ENCODE measurements at regions not wholly inside any gene's neighbourhood (a gene's known extent, or its start where the extent isn't known, plus 50 kb on each side); places are given as distances from the start of the nearest gene placed in this dataset.

DNA sequence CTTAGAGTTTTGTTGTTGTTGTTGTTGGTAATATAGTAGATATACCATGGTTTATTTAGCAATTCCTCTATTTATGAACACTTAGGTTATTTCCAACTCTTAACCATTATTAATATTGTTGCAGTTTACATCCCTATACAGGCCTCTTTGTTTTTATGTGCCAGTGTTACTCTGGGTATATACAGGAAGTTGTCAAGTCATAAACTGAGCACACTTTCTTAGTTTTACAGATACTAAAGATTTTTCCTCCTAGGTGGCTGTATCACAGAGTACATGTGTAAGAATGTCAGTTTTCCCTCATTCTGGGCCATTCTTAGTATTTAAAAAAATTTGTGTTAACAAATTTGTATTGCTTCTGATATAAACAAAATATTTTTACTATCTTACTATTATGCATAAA is 128.4 kb downstream of the ARL4A start (continued):
- TF ChIP-seq, protein P1, sequence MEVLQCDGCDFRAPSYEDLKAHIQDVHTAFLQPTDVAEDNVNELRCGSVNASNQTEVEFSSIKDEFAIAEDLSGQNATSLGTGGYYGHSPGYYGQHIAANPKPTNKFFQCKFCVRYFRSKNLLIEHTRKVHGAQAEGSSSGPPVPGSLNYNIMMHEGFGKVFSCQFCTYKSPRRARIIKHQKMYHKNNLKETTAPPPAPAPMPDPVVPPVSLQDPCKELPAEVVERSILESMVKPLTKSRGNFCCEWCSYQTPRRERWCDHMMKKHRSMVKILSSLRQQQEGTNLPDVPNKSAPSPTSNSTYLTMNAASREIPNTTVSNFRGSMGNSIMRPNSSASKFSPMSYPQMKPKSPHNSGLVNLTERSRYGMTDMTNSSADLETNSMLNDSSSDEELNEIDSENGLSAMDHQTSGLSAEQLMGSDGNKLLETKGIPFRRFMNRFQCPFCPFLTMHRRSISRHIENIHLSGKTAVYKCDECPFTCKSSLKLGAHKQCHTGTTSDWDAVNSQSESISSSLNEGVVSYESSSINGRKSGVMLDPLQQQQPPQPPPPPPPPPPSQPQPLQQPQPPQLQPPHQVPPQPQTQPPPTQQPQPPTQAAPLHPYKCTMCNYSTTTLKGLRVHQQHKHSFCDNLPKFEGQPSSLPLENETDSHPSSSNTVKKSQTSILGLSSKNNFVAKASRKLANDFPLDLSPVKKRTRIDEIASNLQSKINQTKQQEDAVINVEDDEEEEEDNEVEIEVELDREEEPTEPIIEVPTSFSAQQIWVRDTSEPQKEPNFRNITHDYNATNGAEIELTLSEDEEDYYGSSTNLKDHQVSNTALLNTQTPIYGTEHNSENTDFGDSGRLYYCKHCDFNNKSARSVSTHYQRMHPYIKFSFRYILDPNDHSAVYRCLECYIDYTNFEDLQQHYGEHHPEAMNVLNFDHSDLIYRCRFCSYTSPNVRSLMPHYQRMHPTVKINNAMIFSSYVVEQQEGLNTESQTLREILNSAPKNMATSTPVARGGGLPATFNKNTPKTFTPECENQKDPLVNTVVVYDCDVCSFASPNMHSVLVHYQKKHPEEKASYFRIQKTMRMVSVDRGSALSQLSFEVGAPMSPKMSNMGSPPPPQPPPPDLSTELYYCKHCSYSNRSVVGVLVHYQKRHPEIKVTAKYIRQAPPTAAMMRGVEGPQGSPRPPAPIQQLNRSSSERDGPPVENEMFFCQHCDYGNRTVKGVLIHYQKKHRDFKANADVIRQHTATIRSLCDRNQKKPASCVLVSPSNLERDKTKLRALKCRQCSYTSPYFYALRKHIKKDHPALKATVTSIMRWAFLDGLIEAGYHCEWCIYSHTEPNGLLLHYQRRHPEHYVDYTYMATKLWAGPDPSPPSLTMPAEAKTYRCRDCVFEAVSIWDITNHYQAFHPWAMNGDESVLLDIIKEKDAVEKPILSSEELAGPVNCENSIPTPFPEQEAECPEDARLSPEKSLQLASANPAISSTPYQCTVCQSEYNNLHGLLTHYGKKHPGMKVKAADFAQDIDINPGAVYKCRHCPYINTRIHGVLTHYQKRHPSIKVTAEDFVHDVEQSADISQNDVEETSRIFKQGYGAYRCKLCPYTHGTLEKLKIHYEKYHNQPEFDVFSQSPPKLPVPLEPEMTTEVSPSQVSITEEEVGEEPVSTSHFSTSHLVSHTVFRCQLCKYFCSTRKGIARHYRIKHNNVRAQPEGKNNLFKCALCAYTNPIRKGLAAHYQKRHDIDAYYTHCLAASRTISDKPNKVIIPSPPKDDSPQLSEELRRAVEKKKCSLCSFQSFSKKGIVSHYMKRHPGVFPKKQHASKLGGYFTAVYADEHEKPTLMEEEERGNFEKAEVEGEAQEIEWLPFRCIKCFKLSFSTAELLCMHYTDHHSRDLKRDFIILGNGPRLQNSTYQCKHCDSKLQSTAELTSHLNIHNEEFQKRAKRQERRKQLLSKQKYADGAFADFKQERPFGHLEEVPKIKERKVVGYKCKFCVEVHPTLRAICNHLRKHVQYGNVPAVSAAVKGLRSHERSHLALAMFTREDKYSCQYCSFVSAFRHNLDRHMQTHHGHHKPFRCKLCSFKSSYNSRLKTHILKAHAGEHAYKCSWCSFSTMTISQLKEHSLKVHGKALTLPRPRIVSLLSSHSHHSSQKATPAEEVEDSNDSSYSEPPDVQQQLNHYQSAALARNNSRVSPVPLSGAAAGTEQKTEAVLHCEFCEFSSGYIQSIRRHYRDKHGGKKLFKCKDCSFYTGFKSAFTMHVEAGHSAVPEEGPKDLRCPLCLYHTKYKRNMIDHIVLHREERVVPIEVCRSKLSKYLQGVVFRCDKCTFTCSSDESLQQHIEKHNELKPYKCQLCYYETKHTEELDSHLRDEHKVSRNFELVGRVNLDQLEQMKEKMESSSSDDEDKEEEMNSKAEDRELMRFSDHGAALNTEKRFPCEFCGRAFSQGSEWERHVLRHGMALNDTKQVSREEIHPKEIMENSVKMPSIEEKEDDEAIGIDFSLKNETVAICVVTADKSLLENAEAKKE (CRISPR knock-in tag; IDR thresholded peaks at IDR 0.05) = no peak
- no peak for TF ChIP-seq STAT1 (IDR thresholded peaks at IDR 0.05; ENCODE audit: unreplicated experiment)
- TF ChIP-seq JUNB (IDR thresholded peaks at IDR 0.05; ENCODE audit: unreplicated experiment) = no peak
- TF ChIP-seq, protein P2, sequence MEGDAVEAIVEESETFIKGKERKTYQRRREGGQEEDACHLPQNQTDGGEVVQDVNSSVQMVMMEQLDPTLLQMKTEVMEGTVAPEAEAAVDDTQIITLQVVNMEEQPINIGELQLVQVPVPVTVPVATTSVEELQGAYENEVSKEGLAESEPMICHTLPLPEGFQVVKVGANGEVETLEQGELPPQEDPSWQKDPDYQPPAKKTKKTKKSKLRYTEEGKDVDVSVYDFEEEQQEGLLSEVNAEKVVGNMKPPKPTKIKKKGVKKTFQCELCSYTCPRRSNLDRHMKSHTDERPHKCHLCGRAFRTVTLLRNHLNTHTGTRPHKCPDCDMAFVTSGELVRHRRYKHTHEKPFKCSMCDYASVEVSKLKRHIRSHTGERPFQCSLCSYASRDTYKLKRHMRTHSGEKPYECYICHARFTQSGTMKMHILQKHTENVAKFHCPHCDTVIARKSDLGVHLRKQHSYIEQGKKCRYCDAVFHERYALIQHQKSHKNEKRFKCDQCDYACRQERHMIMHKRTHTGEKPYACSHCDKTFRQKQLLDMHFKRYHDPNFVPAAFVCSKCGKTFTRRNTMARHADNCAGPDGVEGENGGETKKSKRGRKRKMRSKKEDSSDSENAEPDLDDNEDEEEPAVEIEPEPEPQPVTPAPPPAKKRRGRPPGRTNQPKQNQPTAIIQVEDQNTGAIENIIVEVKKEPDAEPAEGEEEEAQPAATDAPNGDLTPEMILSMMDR (conservative IDR thresholded peaks at IDR 0.05; ENCODE audit: low read depth in 2 of 2) = no peak
- TF ChIP-seq EZH2 (IDR thresholded peaks at IDR 0.05; ENCODE audit: low read depth, unreplicated experiment) = no peak

DNA sequence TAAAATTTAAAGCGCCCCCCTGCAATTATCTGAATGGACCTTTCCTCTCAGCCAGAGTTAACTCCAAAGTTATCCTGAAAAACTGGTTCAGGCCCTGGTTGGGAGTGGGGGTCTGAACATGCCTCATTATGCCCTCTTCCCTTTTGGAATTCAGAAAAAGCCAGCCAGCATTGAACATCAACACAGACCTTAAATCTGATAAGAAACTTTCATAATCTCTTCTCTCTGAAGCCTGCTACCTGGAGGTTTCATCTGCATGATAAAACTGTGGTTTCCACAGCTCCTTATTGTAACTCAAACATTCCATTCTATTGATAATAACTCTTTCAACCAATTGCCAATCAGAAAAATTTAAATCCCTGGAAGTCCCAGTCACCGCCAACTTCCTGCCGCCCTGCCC is 133.3 kb downstream of the ARL4A start:
- Mint-ChIP-seq H3K27me3 (ENCODE audit: insufficient read depth, low read depth, poor library complexity) (no peaks in the 10 kb centered on the region), H3K4me1 (peaks cover 36% of the 10 kb centered on the region), H3K9me3 (peaks cover 17% of the 10 kb centered on the region), H3K27ac (peak overlapping the region; percentile 93), H3K36me3 (ENCODE audit: low read depth) (peaks cover 22% of the 10 kb centered on the region; the same call in 2 of the 3 replicates), H3K4me3 (peak overlapping the region; percentile 6)
- DNase-seq (ENCODE audit: low spot score) (peak; percentile 39), ATAC-seq (peak; percentile 68)
- no peak overlapping the region for H3K4me3 ChIP-seq
- H3K36me3 ChIP-seq (ENCODE audit: insufficient read depth) = no peaks in the 10 kb centered on the region
- H3K9me2 ChIP-seq (ENCODE audit: insufficient read depth) = no peaks in the 10 kb centered on the region
- H3K27ac ChIP-seq (ENCODE audit: low read depth) = peak overlapping the region; percentile 70
- peaks cover 54% of the 10 kb centered on the region for H3K4me1 ChIP-seq (ENCODE audit: insufficient read depth)
- peak overlapping the region; percentile 11; the same call in 1 of the 2 replicates for H2AFZ ChIP-seq
- H3K27me3 ChIP-seq (ENCODE audit: insufficient read depth) = no peaks in the 10 kb centered on the region
- H3F3A ChIP-seq (replicated peaks; ENCODE audit: low read depth) = no peaks in the 10 kb centered on the region
- no peak for TF ChIP-seq JUNB (IDR thresholded peaks at IDR 0.05; ENCODE audit: unreplicated experiment)
- TF ChIP-seq ZNF114 (CRISPR knock-in tag; IDR thresholded peaks at IDR 0.05) = 0 out of 2 replicates have a peak, but pooled peaks have one; percentile 61
- H3K4me2 ChIP-seq = peak overlapping the region; percentile 26
- H3K79me2 ChIP-seq (replicated peaks; ENCODE audit: insufficient read depth) = no peaks in the 10 kb centered on the region
- H4K20me1 ChIP-seq (replicated peaks; ENCODE audit: insufficient read depth) = no peaks in the 10 kb centered on the region

Measured in GM23338 (cell line).